Activated B cell treated with CpG ODN at 0.5 μM for 24 hours (primary cell): ENCODE measurements at regions not wholly inside any gene's neighbourhood (a gene's known extent, or its start where the extent isn't known, plus 50 kb on each side); places are given as distances from the start of the nearest gene placed in this dataset.

Source experiments
- ATAC-seq: fragments of 200-7000 bp; cut with Tn5 transposase; one replicate; pipeline ENCODE4 v1.10.0; 2021; ENCODE audit warnings: low read depth, mild to moderate bottlenecking, moderate library complexity
- CTCF ChIA-PET: fragments of 350-600 bp; sonication (Branson Sonifier 250); formaldehyde crosslinking; loops from one replicate; lab custom pipeline; 2021; ENCODE audit warnings: antibody characterized with exemption; lab: Charles Lee
- POLR2A ChIA-PET: fragments of 350-600 bp; sonication (Branson Sonifier 250); formaldehyde crosslinking; loops from one replicate; lab custom pipeline; 2021; ENCODE audit warnings: antibody characterized with exemption; lab: Charles Lee
- DNase-seq: peaks from one replicate; pipeline ENCODE4 v3.0.0; 2022
- H3K27ac Mint-ChIP-seq: one replicate; pipeline ENCODE4 v1.8.0; 2020; ENCODE audit warnings: mixed read lengths
- H3K27me3 Mint-ChIP-seq: one replicate; pipeline ENCODE4 v1.8.0; 2021; ENCODE audit warnings: mixed read lengths
- H3K36me3 Mint-ChIP-seq: one replicate; pipeline ENCODE4 v1.8.0; 2021; ENCODE audit warnings: low read depth, mixed read lengths
- H3K4me1 Mint-ChIP-seq: one replicate; pipeline ENCODE4 v1.8.0; 2021; ENCODE audit warnings: mixed read lengths
- H3K4me3 Mint-ChIP-seq: one replicate; pipeline ENCODE4 v1.8.0; 2020; ENCODE audit warnings: mild to moderate bottlenecking, mixed read lengths
- H3K9me3 Mint-ChIP-seq: one replicate; pipeline ENCODE4 v1.8.0; 2020; ENCODE audit warnings: mixed read lengths
- CTCF ChIP-seq: fragments of 200-600 bp; IDR thresholded peaks from one replicate; pipeline ENCODE4 v1.8.0; 2022; ENCODE audit warnings: antibody characterized with exemption, mild to moderate bottlenecking
- intact Hi-C: fragments of 100-400 bp; cut with micrococcal nuclease; formaldehyde crosslinking; loops from one replicate; pipeline ENCODE4 v1.15.1; 2024

- no peaks in the 10 kb centered on the region for H3K36me3 Mint-ChIP-seq
- DNase-seq: no peak
- intact Hi-C loops: no loop called here
- ChIA-PET POLR2A (no interaction called here), CTCF (no interaction called here)
- TF ChIP-seq CTCF: no peak
- peaks cover 3% of the 10 kb centered on the region for H3K9me3 Mint-ChIP-seq
- H3K27ac Mint-ChIP-seq: no peak overlapping the region
- H3K4me3 Mint-ChIP-seq: no peak overlapping the region
- peaks cover 15% of the 10 kb centered on the region for H3K27me3 Mint-ChIP-seq
- ATAC-seq: no peak
- H3K4me1 Mint-ChIP-seq: no peaks in the 10 kb centered on the region
Observed at GRCh38 chr16:20203272-20203671, 124.0 kb downstream of the GP2 start.

- no peak overlapping the region for H3K27ac Mint-ChIP-seq
- no peak for TF ChIP-seq CTCF
- H3K4me3 Mint-ChIP-seq: no peak overlapping the region
- ATAC-seq: no peak
- peaks cover 15% of the 10 kb centered on the region for H3K27me3 Mint-ChIP-seq
- no peak for DNase-seq
- ChIA-PET POLR2A (no interaction called here), CTCF (no interaction called here)
- H3K36me3 Mint-ChIP-seq: no peaks in the 10 kb centered on the region
- peaks cover 3% of the 10 kb centered on the region for H3K9me3 Mint-ChIP-seq
- no peaks in the 10 kb centered on the region for H3K4me1 Mint-ChIP-seq
- intact Hi-C loops: no loop called here
Observed at GRCh38 chr16:20202747-20203146, 124.6 kb downstream of the GP2 start.

GRCh38 chr16:20192801-20193200 is 119.1 kb upstream of the GPR139 start:
- Mint-ChIP-seq H3K4me3 (no peak overlapping the region), H3K27ac (no peak overlapping the region), H3K36me3 (no peaks in the 10 kb centered on the region), H3K9me3 (no peaks in the 10 kb centered on the region), H3K4me1 (no peaks in the 10 kb centered on the region), H3K27me3 (no peaks in the 10 kb centered on the region)
- intact Hi-C loops: no loop called here
- ChIA-PET CTCF (no interaction called here), POLR2A (no interaction called here)
- TF ChIP-seq CTCF: no peak
- ATAC-seq (no peak), DNase-seq (no peak)

- Mint-ChIP-seq H3K27ac (no peak overlapping the region), H3K4me3 (no peak overlapping the region), H3K27me3 (no peaks in the 10 kb centered on the region), H3K36me3 (no peaks in the 10 kb centered on the region), H3K9me3 (no peaks in the 10 kb centered on the region), H3K4me1 (no peaks in the 10 kb centered on the region)
- intact Hi-C loops: no loop called here
- TF ChIP-seq CTCF: no peak
- DNase-seq (no peak), ATAC-seq (no peak)
- ChIA-PET POLR2A (no interaction called here), CTCF (no interaction called here)
Observed at GRCh38 chr16:20191566-20191965, 117.9 kb upstream of the GPR139 start.

GRCh38 chr16:20181949-20182348 is 108.3 kb upstream of the GPR139 start:
- intact Hi-C loops: no loop called here
- ATAC-seq: no peak
- POLR2A ChIA-PET: no interaction called here
- TF ChIP-seq CTCF: no peak
- Mint-ChIP-seq H3K9me3 (peaks cover 8% of the 10 kb centered on the region), H3K4me1 (no peaks in the 10 kb centered on the region), H3K36me3 (no peaks in the 10 kb centered on the region), H3K27ac (no peak overlapping the region), H3K4me3 (no peak overlapping the region), H3K27me3 (no peaks in the 10 kb centered on the region)
- no peak for DNase-seq
- CTCF ChIA-PET: no interaction called here
